ENCODE measurements at regions not wholly inside any gene's neighbourhood (a gene's known extent, or its start where the extent isn't known, plus 50 kb on each side); places are given as distances from the start of the nearest gene placed in this dataset.

- no peak for TF ChIP-seq EP300 (IDR thresholded peaks at IDR 0.05)
- no peak for TF ChIP-seq POLR2A (IDR thresholded peaks at IDR 0.05)
- TF ChIP-seq POLR2AphosphoS5 (IDR thresholded peaks at IDR 0.05) = no peak
- TF ChIP-seq CTCF (IDR thresholded peaks at IDR 0.05) = no peak
- ATAC-seq (ENCODE audit: low FRiP score in 2 of 2) = peak in 1 of 2 donors; percentile 5
- Histone ChIP-seq H3K36me3 (no peaks in the 10 kb centered on the region), H3K9me3 (no peaks in the 10 kb centered on the region), H3K27me3 (no peaks in the 10 kb centered on the region), H3K27ac (peak overlapping the region; percentile 12 to 72 (median 39)), H3K4me3 (no peak overlapping the region), H3K4me1 (peaks cover 37 to 54% (median 42%) of the 10 kb centered on the region in 4 donors)
- 70 to 73% methylated on average over 7 of the region's 7 CpGs for WGBS, 2 donors
- DNase-seq = no peak
Measured at GRCh38 chr2:39512434-39512935, 75.4 kb upstream of the MAP4K3 start.

GRCh38 chr2:39512941-39513340 lies 75.9 kb upstream of the MAP4K3 start:
- no peaks in the 10 kb centered on the region for H3K36me3 ChIP-seq
- WGBS, 2 donors = 60 to 73% methylated on average over 6 of the region's 6 CpGs
- no peaks in the 10 kb centered on the region for H3K9me3 ChIP-seq
- ATAC-seq (ENCODE audit: low FRiP score in 2 of 2) (no peak), DNase-seq (no peak)
- TF ChIP-seq POLR2AphosphoS5 (IDR thresholded peaks at IDR 0.05) (no peak), CTCF (IDR thresholded peaks at IDR 0.05) (no peak), POLR2A (IDR thresholded peaks at IDR 0.05) (no peak), EP300 (IDR thresholded peaks at IDR 0.05) (no peak)
- H3K27me3 ChIP-seq = no peaks in the 10 kb centered on the region
- peak overlapping the region; percentile 21 to 72 (median 42) for H3K27ac ChIP-seq
- no peak overlapping the region for H3K4me3 ChIP-seq
- H3K4me1 ChIP-seq = peaks cover 40 to 58% (median 44%) of the 10 kb centered on the region in 4 donors

GRCh38 chr2:39513641-39514094 lies 76.6 kb upstream of the MAP4K3 start:
- no peaks in the 10 kb centered on the region for H3K36me3 ChIP-seq
- WGBS, 2 donors = 11 to 13% methylated on average over 2 of the region's 2 CpGs
- no peaks in the 10 kb centered on the region for H3K9me3 ChIP-seq
- TF ChIP-seq EP300 (IDR thresholded peaks at IDR 0.05) (no peak), POLR2AphosphoS5 (IDR thresholded peaks at IDR 0.05) (no peak), CTCF (IDR thresholded peaks at IDR 0.05) (peak; percentile 41 to 61 (median 52))
- ATAC-seq (ENCODE audit: low FRiP score in 2 of 2) (peak; percentile 76 to 88), DNase-seq (peak in 1 of 2 donors; percentile 66)
- no peaks in the 10 kb centered on the region for H3K27me3 ChIP-seq
- H3K4me1 ChIP-seq = peaks cover 40 to 63% (median 45%) of the 10 kb centered on the region in 4 donors
- H3K27ac ChIP-seq = peak overlapping the region; percentile 21 to 80 (median 42)
- H3K4me3 ChIP-seq = no peak overlapping the region

- H3K27ac ChIP-seq = peak overlapping the region in 1 of 4 donors; percentile 80
- TF ChIP-seq POLR2AphosphoS5 (IDR thresholded peaks at IDR 0.05) (no peak), EP300 (IDR thresholded peaks at IDR 0.05) (no peak), POLR2A (IDR thresholded peaks at IDR 0.05) (no peak), CTCF (IDR thresholded peaks at IDR 0.05) (no peak)
- H3K4me1 ChIP-seq = peaks cover 40 to 61% (median 43%) of the 10 kb centered on the region in 4 donors
- 84 to 90% methylated on average over 5 of the region's 5 CpGs for WGBS, 2 donors
- no peaks in the 10 kb centered on the region for H3K9me3 ChIP-seq
- ATAC-seq (ENCODE audit: low FRiP score in 2 of 2) (no peak), DNase-seq (no peak)
- H3K36me3 ChIP-seq = no peaks in the 10 kb centered on the region
- no peaks in the 10 kb centered on the region for H3K27me3 ChIP-seq
- no peak overlapping the region for H3K4me3 ChIP-seq
Measured at GRCh38 chr2:39514825-39515224, 77.7 kb upstream of the MAP4K3 start.
